ENCODE measurements at regions not wholly inside any gene's neighbourhood (a gene's known extent, or its start where the extent isn't known, plus 50 kb on each side); places are given as distances from the start of the nearest gene placed in this dataset.

DNA sequence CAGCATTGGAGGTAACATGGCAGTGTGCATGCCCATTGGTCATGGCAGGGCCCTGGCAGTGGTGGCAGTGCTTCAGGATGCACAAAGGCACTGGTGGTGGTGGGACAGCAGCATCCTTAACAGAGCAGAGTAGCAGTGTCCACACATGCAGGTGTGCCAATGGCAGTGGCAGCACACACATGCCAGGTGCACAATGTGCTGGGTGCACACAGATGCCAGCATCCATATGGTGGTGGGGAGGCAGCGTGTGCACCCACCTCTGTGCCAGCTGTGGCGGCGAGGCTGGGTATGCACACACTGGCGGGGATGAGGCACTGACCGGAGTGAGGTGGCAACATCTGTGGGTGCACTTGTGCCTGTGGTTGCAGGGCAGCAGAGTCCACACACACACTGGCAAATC lies 150.6 kb downstream of the SI start:
- Histone ChIP-seq H3K9ac (ENCODE audit: low read length) (no peak overlapping the region), H3K79me2 (ENCODE audit: insufficient read depth, low read length) (no peaks in the 10 kb centered on the region), H3K4me2 (ENCODE audit: low read length) (no peak overlapping the region), H4K20me1 (ENCODE audit: insufficient read depth) (no peaks in the 10 kb centered on the region), H3K27ac (ENCODE audit: low read depth, low read length) (no peak overlapping the region), H3K9me3 (ENCODE audit: control insufficient read depth in 1 of 2, insufficient read depth in 1 of 2, low read depth in 1 of 2, low read length in 2 of 2) (no peaks in the 10 kb centered on the region), H3K27me3 (ENCODE audit: insufficient read depth, low read length) (no peaks in the 10 kb centered on the region), H3K4me1 (ENCODE audit: control insufficient read depth in 1 of 2, insufficient read depth in 2 of 2, low read length in 2 of 2) (no peaks in the 10 kb centered on the region), H2AFZ (ENCODE audit: low read depth, low read length, poor library complexity, severe bottlenecking) (no peak overlapping the region), H3K4me3 (replicated peaks in 1 of 2; ENCODE audit: low read depth in 1 of 2, low read length in 2 of 2) (no peak overlapping the region), H3K36me3 (ENCODE audit: control insufficient read depth in 1 of 2, insufficient read depth in 2 of 2, low read length in 2 of 2) (no peaks in the 10 kb centered on the region), H3K9me2 (ENCODE audit: insufficient read depth) (no peaks in the 10 kb centered on the region)
- ChIA-PET RAD21 (ENCODE audit: low non-redundant PET in 1 of 2, low total read pairs in 2 of 2, uncharacterized antibody in 2 of 2, unreplicated experiment in 2 of 2) (no interaction called here), CTCF (no interaction called here), POLR2A (no interaction called here)
- no peak for DNase-seq (ENCODE audit: low read depth, low spot score)
- TF ChIP-seq EZH2phosphoT487 (IDR thresholded peaks at IDR 0.05; ENCODE audit: borderline replicate concordance) (no peak), TCF7L2 (IDR thresholded peaks at IDR 0.05; ENCODE audit: borderline replicate concordance, extremely low read depth, insufficient read depth, insufficient read length) (no peak), FOSL1 (IDR thresholded peaks at IDR 0.05; ENCODE audit: low read depth) (no peak), SIN3A (IDR thresholded peaks at IDR 0.05; ENCODE audit: low read depth) (no peak), YY1 (IDR thresholded peaks at IDR 0.05; ENCODE audit: extremely low read depth, insufficient replicate concordance, low read depth, low read length) (no peak), CBX3 (IDR thresholded peaks at IDR 0.05; ENCODE audit: low read depth) (no peak), ZFX (IDR thresholded peaks at IDR 0.05) (no peak), ZNF274 (IDR thresholded peaks at IDR 0.05; ENCODE audit: low read depth, low read length) (no peak), POLR2A (IDR thresholded peaks at IDR 0.05; ENCODE audit: borderline replicate concordance, extremely low read depth, insufficient read depth, insufficient read length) (no peak), CEBPB (IDR thresholded peaks at IDR 0.05; ENCODE audit: low read depth) (no peak), SP1 (IDR thresholded peaks at IDR 0.05; ENCODE audit: low read depth) (no peak), JUND (IDR thresholded peaks at IDR 0.05) (no peak)
- TF ChIP-seq, protein P1, sequence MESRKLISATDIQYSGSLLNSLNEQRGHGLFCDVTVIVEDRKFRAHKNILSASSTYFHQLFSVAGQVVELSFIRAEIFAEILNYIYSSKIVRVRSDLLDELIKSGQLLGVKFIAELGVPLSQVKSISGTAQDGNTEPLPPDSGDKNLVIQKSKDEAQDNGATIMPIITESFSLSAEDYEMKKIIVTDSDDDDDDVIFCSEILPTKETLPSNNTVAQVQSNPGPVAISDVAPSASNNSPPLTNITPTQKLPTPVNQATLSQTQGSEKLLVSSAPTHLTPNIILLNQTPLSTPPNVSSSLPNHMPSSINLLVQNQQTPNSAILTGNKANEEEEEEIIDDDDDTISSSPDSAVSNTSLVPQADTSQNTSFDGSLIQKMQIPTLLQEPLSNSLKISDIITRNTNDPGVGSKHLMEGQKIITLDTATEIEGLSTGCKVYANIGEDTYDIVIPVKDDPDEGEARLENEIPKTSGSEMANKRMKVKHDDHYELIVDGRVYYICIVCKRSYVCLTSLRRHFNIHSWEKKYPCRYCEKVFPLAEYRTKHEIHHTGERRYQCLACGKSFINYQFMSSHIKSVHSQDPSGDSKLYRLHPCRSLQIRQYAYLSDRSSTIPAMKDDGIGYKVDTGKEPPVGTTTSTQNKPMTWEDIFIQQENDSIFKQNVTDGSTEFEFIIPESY (IDR thresholded peaks at IDR 0.05; ENCODE audit: extremely low read depth, insufficient replicate concordance, low read length) = no peak
- TF ChIP-seq, protein P2, sequence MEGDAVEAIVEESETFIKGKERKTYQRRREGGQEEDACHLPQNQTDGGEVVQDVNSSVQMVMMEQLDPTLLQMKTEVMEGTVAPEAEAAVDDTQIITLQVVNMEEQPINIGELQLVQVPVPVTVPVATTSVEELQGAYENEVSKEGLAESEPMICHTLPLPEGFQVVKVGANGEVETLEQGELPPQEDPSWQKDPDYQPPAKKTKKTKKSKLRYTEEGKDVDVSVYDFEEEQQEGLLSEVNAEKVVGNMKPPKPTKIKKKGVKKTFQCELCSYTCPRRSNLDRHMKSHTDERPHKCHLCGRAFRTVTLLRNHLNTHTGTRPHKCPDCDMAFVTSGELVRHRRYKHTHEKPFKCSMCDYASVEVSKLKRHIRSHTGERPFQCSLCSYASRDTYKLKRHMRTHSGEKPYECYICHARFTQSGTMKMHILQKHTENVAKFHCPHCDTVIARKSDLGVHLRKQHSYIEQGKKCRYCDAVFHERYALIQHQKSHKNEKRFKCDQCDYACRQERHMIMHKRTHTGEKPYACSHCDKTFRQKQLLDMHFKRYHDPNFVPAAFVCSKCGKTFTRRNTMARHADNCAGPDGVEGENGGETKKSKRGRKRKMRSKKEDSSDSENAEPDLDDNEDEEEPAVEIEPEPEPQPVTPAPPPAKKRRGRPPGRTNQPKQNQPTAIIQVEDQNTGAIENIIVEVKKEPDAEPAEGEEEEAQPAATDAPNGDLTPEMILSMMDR (IDR thresholded peaks at IDR 0.05 in 2 of 3, conservative IDR thresholded peaks at IDR 0.05 in 1 of 3; ENCODE audit: borderline replicate concordance in 1 of 3, insufficient read depth in 1 of 3, low read depth in 2 of 3, low read length in 2 of 3) = no peak
- TF ChIP-seq, protein P3, sequence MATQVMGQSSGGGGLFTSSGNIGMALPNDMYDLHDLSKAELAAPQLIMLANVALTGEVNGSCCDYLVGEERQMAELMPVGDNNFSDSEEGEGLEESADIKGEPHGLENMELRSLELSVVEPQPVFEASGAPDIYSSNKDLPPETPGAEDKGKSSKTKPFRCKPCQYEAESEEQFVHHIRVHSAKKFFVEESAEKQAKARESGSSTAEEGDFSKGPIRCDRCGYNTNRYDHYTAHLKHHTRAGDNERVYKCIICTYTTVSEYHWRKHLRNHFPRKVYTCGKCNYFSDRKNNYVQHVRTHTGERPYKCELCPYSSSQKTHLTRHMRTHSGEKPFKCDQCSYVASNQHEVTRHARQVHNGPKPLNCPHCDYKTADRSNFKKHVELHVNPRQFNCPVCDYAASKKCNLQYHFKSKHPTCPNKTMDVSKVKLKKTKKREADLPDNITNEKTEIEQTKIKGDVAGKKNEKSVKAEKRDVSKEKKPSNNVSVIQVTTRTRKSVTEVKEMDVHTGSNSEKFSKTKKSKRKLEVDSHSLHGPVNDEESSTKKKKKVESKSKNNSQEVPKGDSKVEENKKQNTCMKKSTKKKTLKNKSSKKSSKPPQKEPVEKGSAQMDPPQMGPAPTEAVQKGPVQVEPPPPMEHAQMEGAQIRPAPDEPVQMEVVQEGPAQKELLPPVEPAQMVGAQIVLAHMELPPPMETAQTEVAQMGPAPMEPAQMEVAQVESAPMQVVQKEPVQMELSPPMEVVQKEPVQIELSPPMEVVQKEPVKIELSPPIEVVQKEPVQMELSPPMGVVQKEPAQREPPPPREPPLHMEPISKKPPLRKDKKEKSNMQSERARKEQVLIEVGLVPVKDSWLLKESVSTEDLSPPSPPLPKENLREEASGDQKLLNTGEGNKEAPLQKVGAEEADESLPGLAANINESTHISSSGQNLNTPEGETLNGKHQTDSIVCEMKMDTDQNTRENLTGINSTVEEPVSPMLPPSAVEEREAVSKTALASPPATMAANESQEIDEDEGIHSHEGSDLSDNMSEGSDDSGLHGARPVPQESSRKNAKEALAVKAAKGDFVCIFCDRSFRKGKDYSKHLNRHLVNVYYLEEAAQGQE (IDR thresholded peaks at IDR 0.05; ENCODE audit: low read depth) = no peak
- TF ChIP-seq, protein P4, sequence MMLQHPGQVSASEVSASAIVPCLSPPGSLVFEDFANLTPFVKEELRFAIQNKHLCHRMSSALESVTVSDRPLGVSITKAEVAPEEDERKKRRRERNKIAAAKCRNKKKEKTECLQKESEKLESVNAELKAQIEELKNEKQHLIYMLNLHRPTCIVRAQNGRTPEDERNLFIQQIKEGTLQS (IDR thresholded peaks at IDR 0.05) = no peak
- intact Hi-C loops (cut with micrococcal nuclease) = no loop called here
- no peak for ATAC-seq
- BruUV-seq (replicated peaks) = no TSS peak

All from HCT116 (cell line).